AG09319 (cell line): ENCODE measurements at regions not wholly inside any gene's neighbourhood (a gene's known extent, or its start where the extent isn't known, plus 50 kb on each side); places are given as distances from the start of the nearest gene placed in this dataset.
A peak's percentile ranks its signal among the peaks of the same experiment; 100 is the strongest.

Experiments
- DNase-seq: peaks from one replicate; pipeline ENCODE4 v3.0.0-alpha.2; 2010; ENCODE audit warnings: low read depth; ENCODE audit errors: extremely low read depth
- CTCF ChIP-seq: IDR thresholded peaks from 2 replicates; pipeline ENCODE4 v1.5.1; 2011; ENCODE audit warnings: low read depth, mild to moderate bottlenecking, inconsistent platforms, low read length, moderate library complexity

- no peak for TF ChIP-seq CTCF
- no peak for DNase-seq
Measured at GRCh38 chr14:89011355-89012281, 187.2 kb downstream of the TTC8 start.

- no peak for DNase-seq
- no peak for TF ChIP-seq CTCF
Measured at GRCh38 chr14:89012282-89013097, 188.0 kb downstream of the TTC8 start.

GRCh38 chr14:89013098-89013504, 188.7 kb downstream of the TTC8 start:
- TF ChIP-seq CTCF = peak; percentile 2
- no peak for DNase-seq

- DNase-seq = no peak
- TF ChIP-seq CTCF = no peak
Measured at GRCh38 chr14:89013698-89014568, 189.5 kb downstream of the TTC8 start.

- DNase-seq = no peak
- no peak for TF ChIP-seq CTCF
Measured at GRCh38 chr14:89014569-89014850, 190.1 kb downstream of the TTC8 start.

GRCh38 chr14:89015016-89015415, 190.6 kb downstream of the TTC8 start:
- no peak for DNase-seq

More at GRCh38 chr14:89015016-89015415, 190.6 kb downstream of the TTC8 start:
- peak; percentile 16 for TF ChIP-seq CTCF
